ENCODE measurements at regions not wholly inside any gene's neighbourhood (a gene's known extent, or its start where the extent isn't known, plus 50 kb on each side); places are given as distances from the start of the nearest gene placed in this dataset.

DNA sequence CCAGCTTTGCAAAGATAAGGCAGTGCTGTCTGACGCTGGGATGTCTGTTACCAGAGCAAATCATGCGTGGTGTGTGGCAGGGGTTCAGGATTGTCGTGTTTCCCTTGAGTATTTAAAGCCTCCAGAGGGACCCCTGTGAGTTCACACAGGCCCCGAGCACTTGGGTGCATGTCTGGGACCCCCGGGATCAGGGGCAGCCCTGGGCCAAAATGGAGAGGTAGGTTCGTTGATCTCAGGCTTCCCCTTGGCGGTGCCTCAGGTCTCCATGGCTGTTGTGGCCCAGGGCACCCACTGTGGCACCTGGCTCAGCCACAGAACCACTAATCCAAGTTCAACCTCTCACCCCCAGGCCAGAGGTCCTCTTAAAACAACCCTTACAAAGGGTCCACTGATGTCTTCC is 523.1 kb upstream of the DPP6 start:
- intact Hi-C loops (cut with micrococcal nuclease; ENCODE audit: unreplicated experiment) = no loop called here
- DNase-seq (ENCODE audit: low read depth, low spot score) (no peak), ATAC-seq (no peak)
- Histone ChIP-seq H3K27ac (ENCODE audit: low read length) (no peak overlapping the region), H3K9me3 (ENCODE audit: control insufficient read depth, insufficient read depth, low read depth, low read length) (no peaks in the 10 kb centered on the region), H3K4me1 (ENCODE audit: control insufficient read depth, insufficient read depth, low read length) (no peaks in the 10 kb centered on the region), H3K27me3 (ENCODE audit: control insufficient read depth, insufficient read depth, low read length) (no peaks in the 10 kb centered on the region; the same call in 1 of the 2 replicates), H3K4me3 (ENCODE audit: low read depth in 2 of 2, low read length in 2 of 2) (no peak overlapping the region), H3K36me3 (ENCODE audit: control insufficient read depth, insufficient read depth, low read length) (no peaks in the 10 kb centered on the region)
- no TSS peak for BruUV-seq (replicated peaks)
- TF ChIP-seq SIN3A (IDR thresholded peaks at IDR 0.05; ENCODE audit: borderline replicate concordance, insufficient read depth, low read depth, low read length) (no peak), TCF7L2 (IDR thresholded peaks at IDR 0.05; ENCODE audit: low read depth, low read length) (no peak)
- TF ChIP-seq, protein P1, sequence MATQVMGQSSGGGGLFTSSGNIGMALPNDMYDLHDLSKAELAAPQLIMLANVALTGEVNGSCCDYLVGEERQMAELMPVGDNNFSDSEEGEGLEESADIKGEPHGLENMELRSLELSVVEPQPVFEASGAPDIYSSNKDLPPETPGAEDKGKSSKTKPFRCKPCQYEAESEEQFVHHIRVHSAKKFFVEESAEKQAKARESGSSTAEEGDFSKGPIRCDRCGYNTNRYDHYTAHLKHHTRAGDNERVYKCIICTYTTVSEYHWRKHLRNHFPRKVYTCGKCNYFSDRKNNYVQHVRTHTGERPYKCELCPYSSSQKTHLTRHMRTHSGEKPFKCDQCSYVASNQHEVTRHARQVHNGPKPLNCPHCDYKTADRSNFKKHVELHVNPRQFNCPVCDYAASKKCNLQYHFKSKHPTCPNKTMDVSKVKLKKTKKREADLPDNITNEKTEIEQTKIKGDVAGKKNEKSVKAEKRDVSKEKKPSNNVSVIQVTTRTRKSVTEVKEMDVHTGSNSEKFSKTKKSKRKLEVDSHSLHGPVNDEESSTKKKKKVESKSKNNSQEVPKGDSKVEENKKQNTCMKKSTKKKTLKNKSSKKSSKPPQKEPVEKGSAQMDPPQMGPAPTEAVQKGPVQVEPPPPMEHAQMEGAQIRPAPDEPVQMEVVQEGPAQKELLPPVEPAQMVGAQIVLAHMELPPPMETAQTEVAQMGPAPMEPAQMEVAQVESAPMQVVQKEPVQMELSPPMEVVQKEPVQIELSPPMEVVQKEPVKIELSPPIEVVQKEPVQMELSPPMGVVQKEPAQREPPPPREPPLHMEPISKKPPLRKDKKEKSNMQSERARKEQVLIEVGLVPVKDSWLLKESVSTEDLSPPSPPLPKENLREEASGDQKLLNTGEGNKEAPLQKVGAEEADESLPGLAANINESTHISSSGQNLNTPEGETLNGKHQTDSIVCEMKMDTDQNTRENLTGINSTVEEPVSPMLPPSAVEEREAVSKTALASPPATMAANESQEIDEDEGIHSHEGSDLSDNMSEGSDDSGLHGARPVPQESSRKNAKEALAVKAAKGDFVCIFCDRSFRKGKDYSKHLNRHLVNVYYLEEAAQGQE (IDR thresholded peaks at IDR 0.05; ENCODE audit: insufficient read depth in 1 of 2, low read depth in 2 of 2, low read length in 1 of 2) = no peak
- TF ChIP-seq, protein P2, sequence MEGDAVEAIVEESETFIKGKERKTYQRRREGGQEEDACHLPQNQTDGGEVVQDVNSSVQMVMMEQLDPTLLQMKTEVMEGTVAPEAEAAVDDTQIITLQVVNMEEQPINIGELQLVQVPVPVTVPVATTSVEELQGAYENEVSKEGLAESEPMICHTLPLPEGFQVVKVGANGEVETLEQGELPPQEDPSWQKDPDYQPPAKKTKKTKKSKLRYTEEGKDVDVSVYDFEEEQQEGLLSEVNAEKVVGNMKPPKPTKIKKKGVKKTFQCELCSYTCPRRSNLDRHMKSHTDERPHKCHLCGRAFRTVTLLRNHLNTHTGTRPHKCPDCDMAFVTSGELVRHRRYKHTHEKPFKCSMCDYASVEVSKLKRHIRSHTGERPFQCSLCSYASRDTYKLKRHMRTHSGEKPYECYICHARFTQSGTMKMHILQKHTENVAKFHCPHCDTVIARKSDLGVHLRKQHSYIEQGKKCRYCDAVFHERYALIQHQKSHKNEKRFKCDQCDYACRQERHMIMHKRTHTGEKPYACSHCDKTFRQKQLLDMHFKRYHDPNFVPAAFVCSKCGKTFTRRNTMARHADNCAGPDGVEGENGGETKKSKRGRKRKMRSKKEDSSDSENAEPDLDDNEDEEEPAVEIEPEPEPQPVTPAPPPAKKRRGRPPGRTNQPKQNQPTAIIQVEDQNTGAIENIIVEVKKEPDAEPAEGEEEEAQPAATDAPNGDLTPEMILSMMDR (IDR thresholded peaks at IDR 0.05) = no peak
- in situ Hi-C loops (cut with HindIII; ENCODE audit: low pct_unique_long_range_greater_than_20kb, low sequenced_read_pairs) = no loop called here
- ChIA-PET POLR2A (no interaction called here), CTCF (no interaction called here)

DNA sequence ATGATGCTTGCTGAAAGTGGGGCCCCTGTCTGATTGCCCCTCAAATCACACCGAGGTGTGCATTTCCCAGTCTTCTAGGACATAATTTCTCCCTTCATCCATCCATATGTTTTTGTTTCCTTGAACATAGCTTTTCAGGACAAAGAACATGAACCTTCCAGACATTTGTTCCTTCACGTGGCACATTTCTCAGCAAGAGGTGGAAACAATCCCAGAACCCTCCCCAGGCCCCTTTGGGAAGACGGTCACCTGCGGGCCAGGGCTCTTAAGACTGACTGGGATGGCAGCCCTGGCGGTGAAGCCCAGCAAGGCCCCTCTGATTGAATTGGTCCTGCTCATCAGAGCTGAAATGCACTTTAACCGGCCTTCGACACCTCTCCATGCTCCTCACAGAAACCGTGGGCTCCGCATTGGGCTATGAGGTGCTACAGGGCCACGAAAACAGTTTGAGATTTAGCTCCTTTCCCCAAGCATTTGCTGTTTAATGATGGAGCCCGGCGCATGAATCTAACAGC is 522.5 kb upstream of the DPP6 start:
- intact Hi-C loops (cut with micrococcal nuclease; ENCODE audit: unreplicated experiment) (no loop called here), in situ Hi-C loops (cut with HindIII; ENCODE audit: low pct_unique_long_range_greater_than_20kb, low sequenced_read_pairs) (no loop called here)
- no peak for ATAC-seq
- POLR2A ChIA-PET = no interaction called here
- DNase-seq (ENCODE audit: low read depth, low spot score) = no peak
- BruUV-seq (replicated peaks) = no TSS peak
- CTCF ChIA-PET = no interaction called here
- Histone ChIP-seq H3K9me3 (ENCODE audit: control insufficient read depth, insufficient read depth, low read depth, low read length) (no peaks in the 10 kb centered on the region), H3K36me3 (ENCODE audit: control insufficient read depth, insufficient read depth, low read length) (no peaks in the 10 kb centered on the region), H3K27me3 (ENCODE audit: control insufficient read depth, insufficient read depth, low read length) (no peaks in the 10 kb centered on the region; the same call in 1 of the 2 replicates), H3K4me3 (ENCODE audit: low read depth in 2 of 2, low read length in 2 of 2) (no peak overlapping the region), H3K27ac (ENCODE audit: low read length) (no peak overlapping the region), H3K4me1 (ENCODE audit: control insufficient read depth, insufficient read depth, low read length) (no peaks in the 10 kb centered on the region)
- TF ChIP-seq, protein P1 (IDR thresholded peaks at IDR 0.05; ENCODE audit: insufficient read depth in 1 of 2, low read depth in 2 of 2, low read length in 1 of 2) = no peak
- TF ChIP-seq TCF7L2 (IDR thresholded peaks at IDR 0.05; ENCODE audit: low read depth, low read length) (no peak), POLR2AphosphoS5 (IDR thresholded peaks at IDR 0.05; ENCODE audit: low read depth, low read length) (no peak), SIN3A (IDR thresholded peaks at IDR 0.05; ENCODE audit: borderline replicate concordance, insufficient read depth, low read depth, low read length) (no peak)
- TF ChIP-seq, protein P2 (IDR thresholded peaks at IDR 0.05) = no peak
